SK-N-MC (cell line): ENCODE measurements at regions not wholly inside any gene's neighbourhood (a gene's known extent, or its start where the extent isn't known, plus 50 kb on each side); places are given as distances from the start of the nearest gene placed in this dataset.

Experiments used
- EZH2 ChIP-seq: fragments of 200-600 bp; sonication (generic); IDR thresholded peaks from one replicate; pipeline ENCODE4 v1.6.1; 2017; ENCODE audit warnings: antibody characterized with exemption
- FOXP2 ChIP-seq: optimal IDR thresholded peaks from 2 replicates; pipeline ENCODE3; 2011; ENCODE audit warnings: mild to moderate bottlenecking, moderate library complexity; ENCODE audit not compliant: insufficient read depth; ENCODE audit errors: extremely low read length, control extremely low read depth
- POLR2AphosphoS5 ChIP-seq: IDR thresholded peaks from 2 replicates; pipeline ENCODE4 v1.6.1; 2012; ENCODE audit warnings: mild to moderate bottlenecking, low read depth, low read length, borderline replicate concordance

DNA sequence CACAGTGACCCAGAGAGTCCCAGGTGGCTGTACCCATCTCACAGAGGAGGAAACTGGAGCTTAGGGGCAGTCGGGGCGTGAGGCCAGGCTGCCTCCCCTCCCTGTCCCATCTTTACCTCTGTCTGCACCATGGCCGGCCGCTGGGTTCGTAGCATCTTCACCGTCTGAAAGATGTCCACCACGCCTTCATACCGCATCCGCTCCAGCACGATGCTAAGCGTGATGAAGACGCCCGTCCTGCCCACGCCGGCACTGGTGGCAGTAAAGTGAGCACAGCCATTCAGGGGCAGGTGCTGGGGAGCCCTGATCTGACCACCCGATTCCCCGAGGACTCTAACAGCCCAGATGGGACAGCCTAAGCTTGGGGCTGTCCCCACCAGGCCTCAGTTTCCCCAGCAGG lies 132.8 kb downstream of the PTPRS start:
- TF ChIP-seq EZH2 (no peak), POLR2AphosphoS5 (no peak), FOXP2 (no peak)
